ENCODE measurements at regions not wholly inside any gene's neighbourhood (a gene's known extent, or its start where the extent isn't known, plus 50 kb on each side); places are given as distances from the start of the nearest gene placed in this dataset.

DNA sequence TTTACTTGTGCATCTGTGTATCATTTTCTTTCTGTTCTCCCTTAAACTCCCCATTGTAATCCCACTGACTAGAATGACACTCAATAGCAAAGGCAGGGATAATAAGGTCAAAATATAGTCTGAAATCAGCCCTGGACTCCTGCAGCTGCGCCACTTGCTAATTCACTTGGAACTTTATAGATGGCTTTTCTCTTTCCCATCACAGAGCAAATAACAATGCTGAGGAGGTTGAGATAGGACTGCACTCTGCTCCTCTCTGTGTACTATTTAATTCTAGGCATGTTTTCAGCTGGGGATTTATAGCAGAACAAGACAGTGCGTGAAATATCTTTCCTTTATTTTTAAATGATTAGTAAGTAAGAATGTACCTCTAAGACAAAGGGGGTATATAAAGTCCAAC, 324.2 kb downstream of the LNPK start:
- TF ChIP-seq, protein P1, sequence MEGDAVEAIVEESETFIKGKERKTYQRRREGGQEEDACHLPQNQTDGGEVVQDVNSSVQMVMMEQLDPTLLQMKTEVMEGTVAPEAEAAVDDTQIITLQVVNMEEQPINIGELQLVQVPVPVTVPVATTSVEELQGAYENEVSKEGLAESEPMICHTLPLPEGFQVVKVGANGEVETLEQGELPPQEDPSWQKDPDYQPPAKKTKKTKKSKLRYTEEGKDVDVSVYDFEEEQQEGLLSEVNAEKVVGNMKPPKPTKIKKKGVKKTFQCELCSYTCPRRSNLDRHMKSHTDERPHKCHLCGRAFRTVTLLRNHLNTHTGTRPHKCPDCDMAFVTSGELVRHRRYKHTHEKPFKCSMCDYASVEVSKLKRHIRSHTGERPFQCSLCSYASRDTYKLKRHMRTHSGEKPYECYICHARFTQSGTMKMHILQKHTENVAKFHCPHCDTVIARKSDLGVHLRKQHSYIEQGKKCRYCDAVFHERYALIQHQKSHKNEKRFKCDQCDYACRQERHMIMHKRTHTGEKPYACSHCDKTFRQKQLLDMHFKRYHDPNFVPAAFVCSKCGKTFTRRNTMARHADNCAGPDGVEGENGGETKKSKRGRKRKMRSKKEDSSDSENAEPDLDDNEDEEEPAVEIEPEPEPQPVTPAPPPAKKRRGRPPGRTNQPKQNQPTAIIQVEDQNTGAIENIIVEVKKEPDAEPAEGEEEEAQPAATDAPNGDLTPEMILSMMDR (IDR thresholded peaks at IDR 0.05): no peak
- TF ChIP-seq POLR2A (IDR thresholded peaks at IDR 0.05) (no peak), POLR2AphosphoS5 (IDR thresholded peaks at IDR 0.05) (no peak)
